ENCODE measurements at regions not wholly inside any gene's neighbourhood (a gene's known extent, or its start where the extent isn't known, plus 50 kb on each side); places are given as distances from the start of the nearest gene placed in this dataset.

DNA sequence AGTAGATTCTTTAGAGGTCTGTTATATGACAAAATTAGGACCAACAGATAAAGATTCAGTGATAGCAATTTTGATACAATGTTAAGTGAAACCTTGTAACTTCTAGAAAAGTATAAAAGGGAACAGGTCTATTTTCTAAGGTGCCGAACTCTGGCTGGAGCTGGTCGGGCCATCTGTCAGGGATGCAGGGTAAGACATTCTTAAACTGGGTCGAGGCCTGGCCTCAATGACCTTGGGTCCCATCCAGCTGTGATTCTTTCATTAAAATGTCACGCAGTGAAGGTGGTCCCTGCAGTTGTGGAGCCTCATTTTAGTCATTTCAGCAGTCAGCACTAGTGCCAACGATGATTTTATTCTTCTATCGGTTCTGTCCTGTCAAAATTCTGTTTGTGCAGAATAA lies 271.9 kb upstream of the SPRY2 start:
- H3K9me1 ChIP-seq (replicated peaks; ENCODE audit: control insufficient read depth, extremely low read depth, insufficient read depth, low read length), result no peaks in the 10 kb centered on the region
- no peak overlapping the region for H3K4me3 ChIP-seq (replicated peaks in 1 of 3; ENCODE audit: insufficient read depth in 1 of 3, low read depth in 1 of 3, low read length in 3 of 3)
- TF ChIP-seq, protein P1, sequence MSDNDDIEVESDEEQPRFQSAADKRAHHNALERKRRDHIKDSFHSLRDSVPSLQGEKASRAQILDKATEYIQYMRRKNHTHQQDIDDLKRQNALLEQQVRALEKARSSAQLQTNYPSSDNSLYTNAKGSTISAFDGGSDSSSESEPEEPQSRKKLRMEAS (IDR thresholded peaks at IDR 0.05; ENCODE audit: insufficient read depth, insufficient read length), result no peak
- TF ChIP-seq MYC (IDR thresholded peaks at IDR 0.05; ENCODE audit: low read depth, low read length), result no peak
- no peak for TF ChIP-seq EZH2 (IDR thresholded peaks at IDR 0.05; ENCODE audit: borderline replicate concordance, low read depth, low read length, severe bottlenecking)
- no peak for TF ChIP-seq POLR2A (IDR thresholded peaks at IDR 0.05; ENCODE audit: low read depth, low read length)
- TF ChIP-seq GATA2 (IDR thresholded peaks at IDR 0.05; ENCODE audit: insufficient read depth, insufficient read length, low read depth, low read length), result no peak
- TF ChIP-seq FOS (IDR thresholded peaks at IDR 0.05; ENCODE audit: borderline replicate concordance, insufficient read depth, low read length), result no peak
- no peak for TF ChIP-seq JUN (IDR thresholded peaks at IDR 0.05; ENCODE audit: borderline replicate concordance, insufficient read depth, insufficient read length, low read depth)
- TF ChIP-seq, protein P2, sequence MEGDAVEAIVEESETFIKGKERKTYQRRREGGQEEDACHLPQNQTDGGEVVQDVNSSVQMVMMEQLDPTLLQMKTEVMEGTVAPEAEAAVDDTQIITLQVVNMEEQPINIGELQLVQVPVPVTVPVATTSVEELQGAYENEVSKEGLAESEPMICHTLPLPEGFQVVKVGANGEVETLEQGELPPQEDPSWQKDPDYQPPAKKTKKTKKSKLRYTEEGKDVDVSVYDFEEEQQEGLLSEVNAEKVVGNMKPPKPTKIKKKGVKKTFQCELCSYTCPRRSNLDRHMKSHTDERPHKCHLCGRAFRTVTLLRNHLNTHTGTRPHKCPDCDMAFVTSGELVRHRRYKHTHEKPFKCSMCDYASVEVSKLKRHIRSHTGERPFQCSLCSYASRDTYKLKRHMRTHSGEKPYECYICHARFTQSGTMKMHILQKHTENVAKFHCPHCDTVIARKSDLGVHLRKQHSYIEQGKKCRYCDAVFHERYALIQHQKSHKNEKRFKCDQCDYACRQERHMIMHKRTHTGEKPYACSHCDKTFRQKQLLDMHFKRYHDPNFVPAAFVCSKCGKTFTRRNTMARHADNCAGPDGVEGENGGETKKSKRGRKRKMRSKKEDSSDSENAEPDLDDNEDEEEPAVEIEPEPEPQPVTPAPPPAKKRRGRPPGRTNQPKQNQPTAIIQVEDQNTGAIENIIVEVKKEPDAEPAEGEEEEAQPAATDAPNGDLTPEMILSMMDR (IDR thresholded peaks at IDR 0.05; ENCODE audit: extremely low read depth in 1 of 2, insufficient read depth in 1 of 2, low read depth in 1 of 2, low read length in 2 of 2), result no peak
- TF ChIP-seq POLR2AphosphoS5 (IDR thresholded peaks at IDR 0.05; ENCODE audit: insufficient read depth, low read depth, low read length), result no peak
- no peak overlapping the region for H3K9ac ChIP-seq (replicated peaks; ENCODE audit: extremely low read depth, insufficient read depth, low read length)
- ChIA-PET POLR2A (no interaction called here), CTCF (interaction anchor here (1.0 kb wide), 1 partner anchor 13 kb away, joined by 4 read pairs; no protein-coding TSS in a partner anchor)
- H3K79me2 ChIP-seq (ENCODE audit: control insufficient read depth, insufficient read depth, low read length), result no peaks in the 10 kb centered on the region
- no peak overlapping the region for H3K27ac ChIP-seq (ENCODE audit: insufficient read depth, low read depth, low read length)
- no peaks in the 10 kb centered on the region for H4K20me1 ChIP-seq (replicated peaks; ENCODE audit: control insufficient read depth, extremely low read depth, insufficient read depth, low read length)
- no peaks in the 10 kb centered on the region for H3K9me3 ChIP-seq (replicated peaks; ENCODE audit: control insufficient read depth, insufficient read depth, low read length)
- no peak overlapping the region for H2AFZ ChIP-seq (ENCODE audit: low read depth, low read length)
- no peaks in the 10 kb centered on the region for H3K36me3 ChIP-seq (ENCODE audit: control insufficient read depth in 2 of 2, extremely low read depth in 1 of 2, insufficient read depth in 2 of 2, low read length in 2 of 2)
- H3K4me2 ChIP-seq (ENCODE audit: insufficient read depth, low read length), result no peak overlapping the region
- no peak for DNase-seq (ENCODE audit: low read depth, low spot score)
- no peaks in the 10 kb centered on the region for H3K27me3 ChIP-seq (ENCODE audit: control insufficient read depth in 2 of 2, insufficient read depth in 2 of 2, low read length in 2 of 2)
- no TSS peak for BruUV-seq (replicated peaks)
- H3K4me1 ChIP-seq (ENCODE audit: control insufficient read depth, extremely low read depth, insufficient read depth, low read length), result no peaks in the 10 kb centered on the region
- FAIRE-seq, result no peak
- dilution Hi-C loops (cut with MboI; ENCODE audit: extremely low pct_ligation_motif_present, low sequenced_read_pairs), result no loop called here
- intact Hi-C loops (cut with micrococcal nuclease), result no loop called here

Measured in endothelial cell of umbilical vein (primary cell).